ENCODE measurements at regions not wholly inside any gene's neighbourhood (a gene's known extent, or its start where the extent isn't known, plus 50 kb on each side); places are given as distances from the start of the nearest gene placed in this dataset.
"Not testable (repeated sequence)": the region's sequence is repeated elsewhere in the genome, so short reads cannot be mapped to it uniquely, and the experiment has no call there.

DNA sequence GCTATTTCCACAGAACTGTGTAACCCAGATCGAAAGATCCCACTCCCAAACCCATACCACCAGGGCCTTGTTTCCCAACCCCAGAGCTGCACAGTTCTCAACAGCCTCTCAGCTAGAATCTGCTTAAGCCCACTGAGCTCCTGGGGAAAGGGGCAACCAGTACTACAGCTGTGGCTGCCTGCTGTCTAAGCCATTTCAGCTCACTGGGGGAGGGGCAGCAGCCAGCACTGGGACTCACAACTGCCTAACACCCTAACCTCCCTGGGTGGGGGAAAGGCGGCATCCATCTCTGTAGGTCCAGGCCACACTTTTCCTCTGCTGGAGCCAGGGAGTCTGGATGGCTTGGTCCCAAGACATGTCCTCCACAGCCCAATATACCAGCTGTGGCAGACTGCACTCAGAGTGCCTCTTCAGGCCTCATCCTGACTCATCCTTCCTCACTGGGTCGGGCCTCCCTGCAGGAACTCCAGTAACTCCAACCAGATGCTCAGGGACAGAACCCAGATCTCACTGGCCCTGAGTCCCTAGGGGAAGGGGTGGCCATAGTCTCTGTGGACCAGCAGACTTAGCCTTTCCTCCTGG lies 241.4 kb downstream of the HINT1 start:
- H3K36me3 ChIP-seq, result no peaks in the 10 kb centered on the region
- H3K4me1 ChIP-seq, result no peaks in the 10 kb centered on the region
- no peaks in the 10 kb centered on the region for H3K9me3 ChIP-seq
- no peak for DNase-seq
- H3K27me3 ChIP-seq, result no peaks in the 10 kb centered on the region
- no peak for TF ChIP-seq POLR2A (IDR thresholded peaks at IDR 0.05)
- TF ChIP-seq, protein P1, sequence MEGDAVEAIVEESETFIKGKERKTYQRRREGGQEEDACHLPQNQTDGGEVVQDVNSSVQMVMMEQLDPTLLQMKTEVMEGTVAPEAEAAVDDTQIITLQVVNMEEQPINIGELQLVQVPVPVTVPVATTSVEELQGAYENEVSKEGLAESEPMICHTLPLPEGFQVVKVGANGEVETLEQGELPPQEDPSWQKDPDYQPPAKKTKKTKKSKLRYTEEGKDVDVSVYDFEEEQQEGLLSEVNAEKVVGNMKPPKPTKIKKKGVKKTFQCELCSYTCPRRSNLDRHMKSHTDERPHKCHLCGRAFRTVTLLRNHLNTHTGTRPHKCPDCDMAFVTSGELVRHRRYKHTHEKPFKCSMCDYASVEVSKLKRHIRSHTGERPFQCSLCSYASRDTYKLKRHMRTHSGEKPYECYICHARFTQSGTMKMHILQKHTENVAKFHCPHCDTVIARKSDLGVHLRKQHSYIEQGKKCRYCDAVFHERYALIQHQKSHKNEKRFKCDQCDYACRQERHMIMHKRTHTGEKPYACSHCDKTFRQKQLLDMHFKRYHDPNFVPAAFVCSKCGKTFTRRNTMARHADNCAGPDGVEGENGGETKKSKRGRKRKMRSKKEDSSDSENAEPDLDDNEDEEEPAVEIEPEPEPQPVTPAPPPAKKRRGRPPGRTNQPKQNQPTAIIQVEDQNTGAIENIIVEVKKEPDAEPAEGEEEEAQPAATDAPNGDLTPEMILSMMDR (IDR thresholded peaks at IDR 0.05), result no peak
- no peak overlapping the region for H3K27ac ChIP-seq
- intact Hi-C loops (cut with DNase I; ENCODE audit: low total_unique reads), result no loop called here
- H3K4me3 ChIP-seq, result no peak overlapping the region

DNA sequence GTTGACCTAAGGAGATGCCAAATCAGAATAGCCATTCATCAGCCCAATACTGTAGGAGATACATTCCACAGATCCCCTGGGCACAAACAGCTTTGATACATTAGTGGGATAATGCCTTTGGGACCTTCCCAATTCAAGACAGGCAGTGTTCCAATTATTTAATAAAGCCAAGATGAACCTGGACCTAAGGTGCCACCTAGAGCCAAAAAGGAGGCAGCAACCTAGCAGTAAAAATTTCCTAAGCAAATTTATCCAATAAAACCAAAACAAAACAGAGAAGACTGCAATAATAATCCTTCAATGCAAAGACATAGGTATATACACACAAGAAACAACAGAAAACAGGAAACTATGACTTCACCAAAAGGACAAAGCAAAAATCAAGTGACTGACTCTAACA lies 253.0 kb downstream of the HINT1 start:
- H3K36me3 ChIP-seq, result no peaks in the 10 kb centered on the region
- H3K27ac ChIP-seq, result no peak overlapping the region
- intact Hi-C loops (cut with DNase I; ENCODE audit: low total_unique reads), result no loop called here
- no peak overlapping the region for H3K4me3 ChIP-seq
- H3K9me3 ChIP-seq, result no peaks in the 10 kb centered on the region
- H3K27me3 ChIP-seq, result no peaks in the 10 kb centered on the region
- TF ChIP-seq POLR2A (IDR thresholded peaks at IDR 0.05), result no peak
- TF ChIP-seq, protein P1 (IDR thresholded peaks at IDR 0.05), result no peak
- no peak for DNase-seq
- H3K4me1 ChIP-seq, result no peaks in the 10 kb centered on the region

DNA sequence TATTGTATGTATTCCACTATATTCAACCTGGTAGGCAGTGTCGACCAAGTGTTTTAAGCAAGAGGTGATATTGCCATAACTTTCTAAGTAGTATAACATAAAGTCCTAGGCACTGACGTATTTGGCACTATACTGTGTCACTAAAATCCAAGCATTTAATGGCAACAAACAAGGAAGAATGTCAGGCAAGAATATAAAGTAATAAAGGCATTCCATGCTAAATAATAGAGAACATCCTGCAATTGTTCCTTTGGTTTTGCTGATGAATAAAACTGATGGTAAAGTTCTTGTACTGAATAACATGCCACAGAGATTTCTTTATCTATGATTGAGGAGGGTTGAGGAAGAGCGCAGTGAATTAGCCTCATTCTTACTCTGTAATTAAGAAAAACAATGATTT lies 256.9 kb downstream of the HINT1 start:
- H3K4me3 ChIP-seq, result no peak overlapping the region
- H3K36me3 ChIP-seq, result no peaks in the 10 kb centered on the region
- TF ChIP-seq, protein P1 (IDR thresholded peaks at IDR 0.05), result no peak
- TF ChIP-seq POLR2A (IDR thresholded peaks at IDR 0.05), result no peak
- H3K9me3 ChIP-seq, result no peaks in the 10 kb centered on the region
- intact Hi-C loops (cut with DNase I; ENCODE audit: low total_unique reads), result no loop called here
- no peaks in the 10 kb centered on the region for H3K4me1 ChIP-seq
- DNase-seq, result no peak
- H3K27ac ChIP-seq, result no peak overlapping the region
- H3K27me3 ChIP-seq, result no peaks in the 10 kb centered on the region

DNA sequence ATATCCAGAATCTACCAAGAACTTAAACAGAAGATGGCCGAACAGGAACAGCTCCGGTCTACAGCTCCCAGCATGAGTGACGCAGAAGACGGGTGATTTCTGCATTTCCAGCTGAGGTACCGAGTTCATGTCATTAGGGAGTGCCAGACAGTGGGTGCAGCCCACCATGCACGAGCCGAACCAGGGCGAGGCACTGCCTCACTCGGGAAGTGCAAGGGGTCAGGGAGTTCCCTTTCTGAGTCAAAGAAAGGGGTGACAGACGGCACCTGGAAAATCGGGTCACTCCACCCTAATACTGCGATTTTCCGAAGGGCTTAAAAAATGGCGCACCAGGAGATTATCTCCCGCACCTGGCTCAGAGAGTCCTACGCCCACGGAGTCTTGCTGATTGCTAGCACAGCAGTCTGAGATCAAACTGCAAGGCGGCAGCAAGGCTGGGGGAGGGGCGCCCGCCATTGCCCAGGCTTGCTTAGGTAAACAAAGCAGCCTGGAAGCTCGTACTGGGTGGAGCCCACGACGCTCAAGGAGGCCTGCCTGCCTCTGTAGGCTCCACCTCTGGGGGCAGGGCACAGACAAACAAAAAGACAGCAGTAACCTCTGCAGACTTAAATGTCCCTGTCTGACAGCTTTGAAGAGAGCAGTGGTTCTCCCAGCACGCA lies 267.4 kb downstream of the HINT1 start:
- H3K27ac ChIP-seq; DNase-seq; H3K9me3 ChIP-seq; H3K36me3 ChIP-seq; H3K4me1 ChIP-seq; intact Hi-C loops (cut with DNase I; ENCODE audit: low total_unique reads); H3K27me3 ChIP-seq; H3K4me3 ChIP-seq: not testable (repeated sequence)

DNA sequence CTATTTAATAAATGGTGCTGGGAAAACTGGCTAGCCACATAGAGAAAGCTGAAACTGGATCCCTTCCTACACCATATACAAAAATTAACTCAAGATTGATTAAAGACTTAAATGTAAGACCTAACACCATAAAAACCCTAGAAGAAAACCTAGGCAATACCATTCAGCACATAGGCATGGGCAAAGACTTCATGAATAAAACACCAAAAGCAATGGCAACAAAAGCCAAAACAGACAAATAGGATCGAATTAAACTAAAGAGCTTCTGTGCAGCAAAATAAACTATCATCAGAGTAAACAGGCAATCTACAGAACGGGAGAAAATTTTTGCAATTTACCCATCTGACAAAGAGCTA lies 267.9 kb downstream of the HINT1 start:
- H3K27ac ChIP-seq; intact Hi-C loops (cut with DNase I; ENCODE audit: low total_unique reads); H3K36me3 ChIP-seq; H3K9me3 ChIP-seq; H3K4me1 ChIP-seq; DNase-seq; H3K4me3 ChIP-seq; H3K27me3 ChIP-seq: not testable (repeated sequence)

DNA sequence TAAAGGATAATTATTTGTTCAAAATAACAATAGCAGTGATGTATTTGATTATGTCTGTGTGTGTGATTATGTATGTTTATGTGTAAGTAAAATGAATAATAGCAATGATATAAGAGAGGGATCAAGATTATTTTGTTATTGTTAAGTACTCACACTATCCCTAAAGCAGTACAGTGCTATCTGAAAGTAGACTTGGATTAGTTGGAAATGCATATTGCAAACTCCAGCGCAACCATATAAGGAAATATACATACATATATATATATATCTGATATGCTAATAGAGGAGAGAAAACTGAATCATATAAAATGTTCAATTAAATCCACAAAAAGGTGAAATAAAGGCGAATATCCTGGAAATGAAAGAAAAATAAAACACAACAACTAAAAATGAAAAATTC lies 268.4 kb downstream of the HINT1 start:
- TF ChIP-seq, protein P1 (IDR thresholded peaks at IDR 0.05), result no peak
- TF ChIP-seq POLR2A (IDR thresholded peaks at IDR 0.05), result no peak
- H3K4me1 ChIP-seq, result no peaks in the 10 kb centered on the region
- H3K4me3 ChIP-seq, result no peak overlapping the region
- no peaks in the 10 kb centered on the region for H3K27me3 ChIP-seq
- H3K27ac ChIP-seq, result no peak overlapping the region
- no peak for DNase-seq
- H3K36me3 ChIP-seq, result no peaks in the 10 kb centered on the region
- intact Hi-C loops (cut with DNase I; ENCODE audit: low total_unique reads), result no loop called here
- no peaks in the 10 kb centered on the region for H3K9me3 ChIP-seq

All from uterus (tissue), 3 donors.